ENCODE measurements at regions not wholly inside any gene's neighbourhood (a gene's known extent, or its start where the extent isn't known, plus 50 kb on each side); places are given as distances from the start of the nearest gene placed in this dataset.

DNA sequence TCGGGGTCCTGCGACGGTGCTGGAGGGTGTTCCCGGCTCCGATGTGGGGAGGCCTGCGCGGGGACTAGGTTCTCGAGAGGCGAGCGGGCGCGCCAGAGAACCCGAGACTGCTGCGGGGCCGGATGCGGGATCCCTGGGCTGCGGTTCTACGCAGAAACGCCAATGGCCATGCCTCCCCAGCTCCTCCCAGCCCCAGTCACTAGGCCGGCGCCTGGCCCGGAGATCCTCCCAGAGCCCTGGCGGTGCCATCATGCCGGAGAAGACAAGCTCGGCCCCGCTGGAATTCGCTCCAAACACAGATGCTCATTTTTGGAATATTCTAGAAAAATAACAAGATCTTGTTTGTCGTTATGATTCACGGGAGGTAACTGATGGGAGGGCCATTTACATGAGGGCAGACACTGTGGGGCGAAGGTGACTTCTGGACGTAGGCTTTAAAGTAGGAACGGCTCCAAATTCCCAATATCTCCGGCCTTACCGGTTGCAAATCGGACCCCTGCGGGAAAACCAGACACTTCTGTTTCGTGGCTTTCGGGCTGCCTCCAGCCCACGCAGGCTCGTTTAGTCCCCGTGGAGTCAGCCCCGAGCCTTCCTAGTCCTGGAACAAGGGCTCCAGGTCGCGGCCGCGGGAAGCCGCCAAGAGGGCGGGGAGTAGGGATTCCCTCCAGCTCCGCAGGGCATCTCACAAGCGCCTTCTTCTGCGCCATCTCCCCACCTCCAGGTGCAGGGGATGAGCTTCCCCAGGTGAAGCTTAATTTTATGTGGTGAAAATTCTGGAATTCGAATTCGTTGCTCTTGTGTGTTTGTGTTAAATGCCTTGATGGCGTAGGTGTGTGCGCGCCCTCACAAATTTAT is 74.8 kb upstream of the POLG start:
- TF ChIP-seq POLR2A (IDR thresholded peaks at IDR 0.05), result no peak
- TF ChIP-seq CTCF (IDR thresholded peaks at IDR 0.05), result no peak
- H3K4me1 ChIP-seq, result peaks cover 0 to 33% (median 4%) of the 10 kb centered on the region in 4 donors
- H3K27me3 ChIP-seq, result peaks cover 3 to 47% of the 10 kb centered on the region in 2 donors
- 11% methylated on average over 34 of the region's 56 CpGs for WGBS (ENCODE audit: insufficient coverage, low coverage, low lambda C conversion rate, missing lambda C conversion rate)
- H3K36me3 ChIP-seq, result no peaks in the 10 kb centered on the region
- ATAC-seq, result peak; percentile 3 to 29 (median 14)
- intact Hi-C loops (cut with DNase I), result no loop called here
- DNase-seq, result no peak
- no peak overlapping the region for H3K27ac ChIP-seq
- peak overlapping the region; percentile 2 to 52 (median 43) for H3K4me3 ChIP-seq
- no peaks in the 10 kb centered on the region for H3K9me3 ChIP-seq

DNA sequence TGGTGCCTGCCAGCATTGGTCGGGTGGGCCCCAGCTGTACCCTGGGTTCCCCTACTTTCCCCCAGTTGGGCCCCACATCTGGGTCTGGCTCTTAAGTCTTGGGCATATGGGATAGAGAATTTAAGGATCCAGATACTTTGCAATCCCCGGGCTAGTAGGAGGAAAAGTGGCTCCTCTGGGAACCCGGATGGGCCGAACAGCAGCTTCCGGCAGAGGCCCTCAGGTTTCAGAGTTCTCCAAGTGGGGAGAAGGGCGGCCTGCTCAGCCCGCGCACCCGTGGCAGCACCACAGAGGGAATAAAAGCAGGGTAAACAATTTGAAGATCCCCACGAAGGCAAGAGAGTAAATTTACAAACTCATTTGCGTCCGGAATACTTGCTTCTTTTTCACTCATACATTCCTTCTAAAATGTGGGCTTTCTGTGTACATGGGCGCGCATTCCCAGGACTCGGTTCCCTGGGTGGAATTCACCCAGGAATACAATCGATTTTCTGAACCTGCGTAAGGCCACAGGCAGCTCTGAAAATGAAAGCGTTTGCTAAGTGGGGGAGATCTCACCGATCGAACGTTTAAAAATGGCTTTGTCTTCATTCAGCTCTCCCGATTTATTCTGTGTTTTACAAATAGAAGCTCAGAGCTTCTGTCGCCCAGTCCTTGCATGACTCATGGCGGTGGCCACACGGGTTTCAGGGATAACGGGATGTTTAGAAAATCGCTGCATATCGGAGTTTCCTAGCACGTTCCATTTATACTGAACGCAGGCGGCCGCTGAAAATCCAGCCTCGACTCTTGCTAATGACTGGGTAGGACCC is 74.0 kb upstream of the POLG start:
- H3K4me3 ChIP-seq, result peak overlapping the region; percentile 2 to 52 (median 43)
- H3K27me3 ChIP-seq, result peaks cover 6 to 47% of the 10 kb centered on the region in 2 donors
- peak in 1 of 3 donors; percentile 24 for DNase-seq
- peak; percentile 29 to 59 (median 54) for ATAC-seq
- H3K36me3 ChIP-seq, result no peaks in the 10 kb centered on the region
- intact Hi-C loops (cut with DNase I), result no loop called here
- no peak for TF ChIP-seq POLR2A (IDR thresholded peaks at IDR 0.05)
- H3K9me3 ChIP-seq, result no peaks in the 10 kb centered on the region
- 3% methylated on average over 33 of the region's 33 CpGs for WGBS (ENCODE audit: insufficient coverage, low coverage, low lambda C conversion rate, missing lambda C conversion rate)
- H3K4me1 ChIP-seq, result peaks cover 0 to 33% (median 4%) of the 10 kb centered on the region in 4 donors
- H3K27ac ChIP-seq, result no peak overlapping the region

DNA sequence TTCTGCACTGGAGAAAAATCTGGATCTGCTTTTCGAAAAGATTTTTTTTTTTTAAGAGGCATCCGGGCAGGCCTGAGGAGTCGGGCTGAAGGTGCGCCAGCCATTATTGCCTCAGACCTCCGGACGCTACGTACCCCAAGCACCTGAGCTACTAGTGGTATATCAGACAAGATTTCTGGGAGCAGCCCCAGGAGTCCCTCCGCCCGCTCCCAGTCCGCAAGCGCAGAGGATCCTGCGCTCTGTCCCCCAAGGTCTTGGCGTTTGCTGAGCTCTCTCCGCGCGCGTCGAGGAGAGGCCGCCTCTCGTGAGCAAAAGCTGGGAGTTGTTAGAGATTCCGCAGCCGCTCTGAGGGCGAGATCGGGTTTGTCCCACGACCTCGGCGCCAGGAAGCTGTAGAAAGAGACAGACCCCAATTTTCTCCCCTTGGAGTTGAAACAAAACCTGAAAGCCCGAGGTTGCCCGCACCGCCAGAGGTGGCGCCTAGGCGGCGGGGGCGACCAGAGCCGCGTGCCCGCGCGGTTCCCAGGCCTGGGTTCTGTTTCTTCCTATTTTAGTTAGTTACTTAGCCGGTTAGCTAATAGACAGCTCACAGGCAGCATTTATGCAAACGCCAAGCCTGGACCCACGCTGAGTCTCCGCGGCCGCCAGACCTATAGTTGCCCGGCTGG is 72.5 kb upstream of the POLG start:
- ATAC-seq (no peak), DNase-seq (no peak)
- 5% methylated on average over 19 of the region's 46 CpGs for WGBS (ENCODE audit: insufficient coverage, low coverage, low lambda C conversion rate, missing lambda C conversion rate)
- intact Hi-C loops (cut with DNase I), result no loop called here
- Histone ChIP-seq H3K4me3 (no peak overlapping the region), H3K27ac (no peak overlapping the region), H3K4me1 (peaks cover 0 to 33% (median 4%) of the 10 kb centered on the region in 4 donors), H3K27me3 (peaks cover 6 to 46% of the 10 kb centered on the region in 2 donors), H3K36me3 (no peaks in the 10 kb centered on the region), H3K9me3 (no peaks in the 10 kb centered on the region)
- no peak for TF ChIP-seq POLR2A (IDR thresholded peaks at IDR 0.05)
- no peak for TF ChIP-seq CTCF (IDR thresholded peaks at IDR 0.05)

DNA sequence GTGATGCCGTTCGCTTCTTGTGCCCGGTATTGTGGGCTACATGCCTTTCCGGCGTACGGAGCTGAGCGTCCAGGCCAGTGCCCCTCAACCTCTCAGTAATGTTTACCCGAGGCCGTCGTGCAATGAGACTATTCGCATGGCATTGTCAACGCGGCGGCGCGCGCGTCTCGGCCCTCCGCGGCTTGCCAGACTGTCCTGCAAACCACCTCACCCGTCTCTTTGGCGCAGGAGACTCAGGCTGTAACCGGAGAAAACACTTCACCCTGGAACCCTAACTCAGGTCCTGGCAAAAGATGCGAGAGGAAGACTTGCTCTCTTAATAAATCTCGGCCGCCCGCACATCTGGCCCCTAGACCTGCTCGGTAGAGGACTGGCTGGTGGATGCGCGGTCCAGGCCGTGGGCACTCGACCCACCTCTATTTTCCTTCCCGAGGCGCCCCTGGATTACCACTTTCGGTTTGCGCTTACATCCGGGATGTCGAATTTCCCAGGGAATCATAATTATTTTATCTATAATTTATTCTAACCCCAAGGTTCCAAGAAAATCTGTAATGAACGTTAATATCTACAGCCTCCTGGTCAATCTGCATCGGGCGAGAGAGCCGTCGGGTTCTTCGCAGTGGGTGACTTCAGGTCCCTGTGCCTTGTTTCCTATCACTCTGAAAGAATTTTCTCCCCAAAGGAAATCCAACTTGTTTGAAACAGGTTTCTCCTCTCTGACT is 71.8 kb upstream of the POLG start:
- Histone ChIP-seq H3K4me1 (peaks cover 0 to 33% (median 4%) of the 10 kb centered on the region in 4 donors), H3K36me3 (no peaks in the 10 kb centered on the region), H3K27ac (no peak overlapping the region), H3K4me3 (no peak overlapping the region), H3K27me3 (peaks cover 6 to 45% of the 10 kb centered on the region in 2 donors), H3K9me3 (no peaks in the 10 kb centered on the region)
- TF ChIP-seq CTCF (IDR thresholded peaks at IDR 0.05), result no peak
- no peak for TF ChIP-seq POLR2A (IDR thresholded peaks at IDR 0.05)
- WGBS (ENCODE audit: insufficient coverage, low coverage, low lambda C conversion rate, missing lambda C conversion rate), result 6% methylated on average over 24 of the region's 45 CpGs
- ATAC-seq, result no peak
- intact Hi-C loops (cut with DNase I), result no loop called here
- DNase-seq, result no peak
